CD4-positive, alpha-beta T cell treated with Interleukin-6 for 4 hours (primary cell): ENCODE measurements at regions not wholly inside any gene's neighbourhood (a gene's known extent, or its start where the extent isn't known, plus 50 kb on each side); places are given as distances from the start of the nearest gene placed in this dataset.
"Not testable (repeated sequence)": the region's sequence is repeated elsewhere in the genome, so short reads cannot be mapped to it uniquely, and the experiment has no call there.

Source experiments
- DNase-seq: peaks from one replicate; pipeline ENCODE4 v3.0.0-alpha.2; 2020; ENCODE audit warnings: mixed read lengths

DNA sequence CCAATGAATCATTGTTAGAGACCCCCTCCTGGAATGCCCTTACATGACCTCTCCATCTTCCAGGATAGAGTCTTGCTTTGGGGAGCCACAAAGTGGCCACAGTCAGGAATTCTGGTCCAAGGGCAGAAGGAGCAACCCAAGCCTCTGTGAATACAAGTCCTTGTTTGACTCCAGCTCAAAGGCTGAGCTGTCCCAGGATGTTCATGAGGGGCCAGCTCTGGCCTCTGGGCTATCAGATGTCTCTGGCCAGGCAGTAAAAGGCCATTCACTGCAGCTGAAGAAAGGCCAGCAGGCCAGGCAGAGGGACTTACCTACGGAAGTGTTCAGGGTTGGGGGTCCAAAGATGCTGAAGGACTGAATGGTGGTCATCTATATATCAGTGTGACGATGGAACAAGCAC is 98.3 kb upstream of the IPO9 start:
- DNase-seq: no peak

DNA sequence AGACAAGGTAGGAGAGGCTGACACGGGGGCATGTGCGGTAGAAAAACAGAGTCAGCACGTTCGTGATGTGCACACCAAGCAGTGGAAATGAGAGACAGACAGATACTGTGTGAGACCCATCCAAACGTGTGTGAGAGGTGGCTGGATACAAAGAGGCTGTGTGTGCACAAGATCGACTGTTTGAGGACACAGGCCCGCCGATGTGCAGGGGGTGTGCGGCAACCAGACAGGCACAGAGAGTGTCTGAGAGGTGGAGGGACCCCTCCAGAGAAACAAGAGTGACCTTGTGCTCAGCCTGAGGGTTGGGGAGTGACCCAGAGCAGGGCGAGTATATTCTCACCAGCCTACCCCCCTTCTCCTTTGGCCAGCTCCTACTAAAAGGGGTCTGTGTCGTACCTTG is 97.8 kb upstream of the IPO9 start:
- no peak for DNase-seq

DNA sequence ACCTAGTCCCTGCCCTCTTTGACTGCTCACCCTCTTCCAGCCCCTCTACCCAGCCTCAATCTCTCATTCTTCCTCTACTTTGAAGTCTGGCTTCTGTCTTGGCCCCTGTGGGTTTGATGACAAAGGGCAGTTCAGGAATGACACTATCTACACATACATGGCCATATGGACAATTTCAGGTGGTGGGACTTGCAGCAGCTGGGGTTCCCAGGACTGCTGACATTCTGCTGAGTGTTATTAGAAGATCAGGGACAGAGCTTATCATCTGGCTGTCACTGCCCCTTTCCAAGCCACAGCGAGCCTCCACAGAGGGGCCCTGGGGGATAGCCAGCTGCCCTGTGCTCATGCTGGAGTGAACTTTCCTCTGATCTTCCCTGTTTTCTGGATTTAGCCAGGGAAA is 97.4 kb upstream of the IPO9 start:
- DNase-seq: no peak

DNA sequence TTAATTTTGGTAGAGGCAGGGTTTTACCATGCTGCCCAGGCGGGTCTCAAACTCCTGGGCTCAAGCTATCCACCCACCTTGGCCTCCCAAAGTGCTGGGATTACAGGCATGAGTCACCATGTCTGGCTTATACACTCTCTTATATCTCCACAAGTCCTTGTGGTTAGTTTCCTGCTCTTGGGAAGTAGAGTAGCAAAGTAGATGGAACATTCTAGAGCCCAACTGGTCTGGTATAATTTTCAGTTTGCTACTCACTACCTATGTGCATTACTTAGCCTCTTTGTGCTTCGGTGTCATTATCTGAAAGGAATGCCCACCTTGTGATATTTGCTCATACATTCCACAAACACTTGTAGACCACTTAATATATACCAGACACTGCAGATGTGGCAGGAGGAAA is 96.6 kb upstream of the IPO9 start:
- no peak for DNase-seq

DNA sequence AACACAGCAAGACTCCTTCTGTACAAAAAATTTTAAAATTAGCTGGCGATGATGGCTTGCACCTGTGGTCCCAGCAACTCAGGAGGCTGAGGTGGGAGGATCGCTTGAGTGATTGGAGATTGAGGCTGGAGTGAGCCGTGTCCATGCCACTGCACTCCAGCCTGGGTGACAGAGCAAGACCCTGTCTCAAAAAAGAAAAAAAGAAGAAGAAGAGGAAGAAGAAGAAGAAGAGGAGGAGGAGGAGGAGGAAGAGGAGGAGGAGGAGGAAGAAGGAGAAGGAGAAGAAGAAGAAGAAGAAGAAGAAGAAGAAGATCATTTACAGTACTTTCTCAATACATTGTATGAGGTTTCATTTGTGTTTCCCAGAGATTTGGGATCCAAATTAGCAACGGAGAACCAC is 94.7 kb upstream of the IPO9 start:
- not testable (repeated sequence) for DNase-seq

DNA sequence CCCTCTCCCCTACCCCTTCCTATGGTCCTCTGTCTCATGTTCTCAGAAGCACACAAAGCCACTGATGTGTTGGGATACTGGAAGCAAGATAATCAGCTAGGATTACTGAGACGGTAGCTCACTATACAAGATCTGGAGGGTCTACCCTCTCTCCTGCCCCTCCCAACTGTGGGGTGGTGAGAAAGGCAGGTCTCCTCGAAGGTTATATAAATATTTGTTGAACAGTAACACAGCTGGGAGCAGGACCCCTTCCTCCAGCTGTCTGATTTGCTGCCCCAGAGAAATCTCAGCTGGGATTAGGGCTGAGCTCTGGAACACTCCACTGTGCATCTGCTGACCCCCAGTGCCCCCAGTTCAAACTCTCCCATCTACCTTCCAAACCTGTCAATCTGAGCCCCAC is 94.2 kb upstream of the IPO9 start:
- DNase-seq: no peak

DNA sequence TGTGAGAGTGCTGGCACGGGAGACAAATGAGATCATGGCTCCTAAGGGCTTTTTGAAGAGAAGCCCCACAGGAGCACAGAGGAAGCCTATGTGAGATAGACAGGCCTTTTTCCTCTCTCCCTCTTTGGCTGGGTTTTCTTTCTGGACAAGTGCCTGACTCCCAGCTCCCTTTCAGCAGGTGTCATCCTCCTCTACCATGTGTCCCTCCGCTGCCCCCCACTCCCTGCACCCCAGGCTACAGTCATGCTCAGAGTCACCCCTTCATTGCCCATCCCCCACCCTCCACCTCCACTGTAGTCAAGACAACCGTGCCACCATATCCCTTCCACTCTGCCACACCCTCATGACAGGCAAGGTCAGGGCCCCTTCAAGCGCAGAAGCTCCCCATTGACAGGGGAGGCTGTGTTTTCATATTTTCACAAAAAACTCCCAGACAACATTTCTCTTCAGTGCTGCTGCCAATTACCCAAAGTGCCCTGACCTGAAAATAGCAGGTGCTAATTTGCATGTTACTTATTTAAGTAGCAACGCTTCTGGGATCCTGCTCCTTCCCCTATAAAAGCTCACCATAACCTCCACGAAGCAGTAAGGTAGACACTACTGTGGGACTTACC is 92.1 kb upstream of the IPO9 start:
- no peak for DNase-seq

DNA sequence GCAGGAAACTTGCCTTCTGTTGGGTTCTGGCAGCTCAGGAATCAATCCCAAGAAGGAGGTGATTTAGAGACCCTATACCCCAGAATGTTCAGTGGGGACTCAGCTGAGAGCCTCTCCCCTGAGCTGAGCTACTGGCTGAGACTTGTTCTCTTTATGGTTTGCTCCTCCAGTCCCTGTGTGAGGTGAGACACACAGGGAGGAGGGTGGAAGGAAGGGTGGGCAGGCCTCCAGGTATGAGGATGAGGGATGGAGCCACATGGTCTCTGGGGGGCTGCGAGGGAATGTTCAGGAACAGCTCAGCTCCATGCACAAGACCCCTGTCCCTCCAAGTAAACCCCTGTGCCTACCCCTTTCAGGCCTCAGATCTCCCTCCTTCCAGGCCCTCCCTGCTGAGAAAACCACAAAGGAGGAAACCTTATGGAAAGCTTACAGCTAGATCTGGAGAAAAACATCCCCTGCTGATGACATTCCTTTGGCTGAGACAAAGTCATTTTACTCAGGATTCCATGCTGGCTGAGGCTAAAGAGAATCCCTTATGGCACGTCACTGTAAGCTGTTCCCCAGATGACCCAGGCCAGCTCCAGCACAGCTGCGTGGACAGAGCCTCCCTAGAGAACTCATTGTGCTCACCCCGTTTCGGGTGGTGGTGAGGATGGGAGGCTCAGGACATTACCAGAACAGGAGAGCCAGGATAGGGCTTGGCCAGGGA is 91.5 kb upstream of the IPO9 start:
- DNase-seq: no peak

DNA sequence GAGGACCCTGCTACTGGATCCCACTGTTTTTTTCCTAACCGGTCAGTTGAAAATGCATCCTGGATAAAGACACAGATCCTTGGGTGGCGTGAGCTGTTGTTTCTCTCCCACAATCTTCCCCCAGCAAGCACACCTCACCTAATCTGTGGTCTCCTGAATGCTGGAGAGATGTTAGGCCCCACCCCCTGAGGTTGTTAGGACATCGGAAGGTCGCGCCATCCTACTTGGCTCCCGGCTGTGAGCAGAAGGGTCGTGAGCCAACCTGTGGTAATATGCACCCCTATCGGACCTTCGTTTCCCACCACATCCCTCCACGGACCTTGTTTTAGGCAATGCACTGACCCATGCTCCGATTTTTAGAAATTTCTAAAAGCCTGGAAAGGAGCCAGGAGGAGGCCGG is 89.9 kb upstream of the IPO9 start:
- DNase-seq: no peak

DNA sequence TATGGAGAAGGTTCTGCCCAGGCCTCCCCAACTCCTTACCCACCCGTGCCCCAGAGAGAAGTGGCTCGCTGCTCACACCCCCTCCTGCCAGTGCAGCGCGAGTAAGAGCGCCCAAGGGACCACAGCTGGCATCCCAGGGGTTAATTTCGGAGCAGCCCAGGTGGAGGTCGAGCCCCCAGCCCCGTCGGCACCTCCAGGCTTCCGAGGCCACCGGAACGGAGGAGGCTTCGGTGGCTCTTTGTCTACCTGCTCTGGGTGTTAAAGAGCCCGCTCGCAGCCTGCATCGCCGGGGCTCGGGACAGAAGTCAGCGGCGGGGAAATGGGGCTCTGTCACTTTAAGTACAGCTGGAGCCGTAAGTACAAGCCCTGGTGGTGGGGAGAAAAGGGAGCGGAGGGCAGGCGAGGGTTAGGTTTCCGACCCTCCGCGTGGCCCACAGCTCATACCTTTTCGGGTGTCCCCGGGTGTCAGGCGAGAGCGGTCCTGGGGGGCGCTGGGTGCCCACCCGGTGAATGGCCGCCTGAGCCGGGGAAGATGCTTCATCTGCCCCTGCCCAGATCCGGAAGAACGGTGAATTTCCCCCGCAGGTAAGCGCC is 89.4 kb upstream of the IPO9 start:
- peak; percentile 70 for DNase-seq

DNA sequence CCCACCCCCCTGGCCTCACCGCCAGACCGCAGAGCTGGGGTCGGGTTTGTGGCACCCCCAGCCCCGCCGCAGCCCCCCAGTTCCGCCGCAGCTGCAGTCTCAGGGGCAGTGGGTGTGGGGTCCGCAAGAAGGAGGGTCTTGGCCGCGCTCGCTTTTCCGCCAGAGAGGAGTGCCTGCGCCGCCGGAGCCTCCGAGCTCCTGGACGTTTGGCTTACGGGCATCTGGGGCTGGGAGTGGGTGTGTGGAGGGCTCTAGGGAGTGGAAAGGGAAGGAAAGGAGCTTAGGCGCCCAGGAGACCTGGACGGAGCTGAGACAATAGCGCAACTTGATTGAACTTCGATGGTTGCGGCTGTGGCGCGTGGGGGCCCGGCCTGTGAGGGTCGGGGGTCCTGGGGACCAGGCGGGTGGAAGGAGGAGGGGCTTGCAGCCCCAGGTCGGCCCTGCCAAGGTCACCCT is 88.8 kb upstream of the IPO9 start:
- DNase-seq: no peak

DNA sequence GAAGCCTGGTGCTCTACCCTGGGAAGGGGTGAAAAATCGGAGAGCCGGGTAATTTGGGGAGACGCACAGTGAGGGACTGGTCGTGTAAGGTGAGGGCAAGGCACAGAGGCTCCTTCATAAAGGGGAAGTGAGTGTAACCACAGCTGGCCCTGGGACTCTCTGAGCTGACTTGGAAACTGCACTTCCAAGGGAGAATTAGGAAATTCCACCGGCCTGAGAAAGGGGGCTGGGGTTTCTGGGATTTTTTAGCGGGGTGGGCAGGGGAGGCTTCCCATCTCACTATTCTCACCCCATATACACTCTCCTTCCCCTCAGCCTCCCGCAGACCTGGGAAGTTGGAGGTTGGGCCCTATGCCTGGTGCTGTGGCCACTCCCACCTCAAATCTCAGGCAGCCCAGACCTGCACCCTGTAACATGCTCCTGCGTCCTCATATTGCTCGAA is 88.3 kb upstream of the IPO9 start:
- no peak for DNase-seq

DNA sequence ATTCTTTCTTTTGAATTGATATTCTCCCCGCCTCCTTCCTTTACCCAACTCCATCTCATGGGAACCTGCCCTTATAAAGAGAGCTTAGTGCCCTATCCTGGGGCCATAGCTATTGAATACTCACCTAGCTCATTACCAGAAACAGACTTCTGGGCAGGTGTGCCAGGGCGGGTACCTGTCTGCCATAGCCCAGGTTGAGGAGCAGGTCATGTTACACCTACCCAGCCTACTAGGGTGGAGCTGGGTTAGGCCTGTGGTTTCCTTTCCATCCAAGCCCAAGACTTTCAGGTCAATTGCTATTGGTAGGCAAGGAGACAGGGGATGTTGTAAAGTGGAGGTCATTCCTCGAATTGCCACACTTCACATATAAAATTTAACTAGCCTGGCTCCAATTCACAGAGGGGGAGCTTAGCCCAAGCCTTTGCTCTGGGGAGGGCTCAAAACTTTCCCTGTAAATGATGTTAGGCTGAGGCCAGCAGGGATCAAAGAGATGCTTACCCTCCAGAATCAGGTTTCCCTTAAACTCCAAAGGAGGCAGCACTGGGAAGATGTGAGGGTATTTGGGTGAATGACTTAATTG is 87.1 kb upstream of the IPO9 start:
- no peak for DNase-seq

DNA sequence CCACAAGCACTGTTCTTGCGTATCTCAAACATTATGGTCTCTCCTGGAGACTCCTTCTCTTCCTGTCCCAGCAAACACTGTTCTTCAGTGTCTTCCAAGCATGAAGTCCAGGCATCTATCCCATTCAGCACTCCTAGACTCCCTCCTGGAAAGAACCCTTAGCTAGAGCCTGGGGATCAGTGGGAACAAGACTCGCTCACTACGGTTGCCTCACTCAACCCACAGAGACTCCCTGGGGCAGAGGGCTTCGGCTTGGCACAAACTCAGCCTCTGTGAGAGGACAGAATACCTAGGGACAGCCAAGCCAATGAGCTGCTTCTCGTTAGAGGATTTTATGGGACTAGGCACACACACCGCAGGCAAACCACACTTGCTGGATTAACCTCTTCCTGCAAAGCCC is 86.5 kb upstream of the IPO9 start:
- no peak for DNase-seq

DNA sequence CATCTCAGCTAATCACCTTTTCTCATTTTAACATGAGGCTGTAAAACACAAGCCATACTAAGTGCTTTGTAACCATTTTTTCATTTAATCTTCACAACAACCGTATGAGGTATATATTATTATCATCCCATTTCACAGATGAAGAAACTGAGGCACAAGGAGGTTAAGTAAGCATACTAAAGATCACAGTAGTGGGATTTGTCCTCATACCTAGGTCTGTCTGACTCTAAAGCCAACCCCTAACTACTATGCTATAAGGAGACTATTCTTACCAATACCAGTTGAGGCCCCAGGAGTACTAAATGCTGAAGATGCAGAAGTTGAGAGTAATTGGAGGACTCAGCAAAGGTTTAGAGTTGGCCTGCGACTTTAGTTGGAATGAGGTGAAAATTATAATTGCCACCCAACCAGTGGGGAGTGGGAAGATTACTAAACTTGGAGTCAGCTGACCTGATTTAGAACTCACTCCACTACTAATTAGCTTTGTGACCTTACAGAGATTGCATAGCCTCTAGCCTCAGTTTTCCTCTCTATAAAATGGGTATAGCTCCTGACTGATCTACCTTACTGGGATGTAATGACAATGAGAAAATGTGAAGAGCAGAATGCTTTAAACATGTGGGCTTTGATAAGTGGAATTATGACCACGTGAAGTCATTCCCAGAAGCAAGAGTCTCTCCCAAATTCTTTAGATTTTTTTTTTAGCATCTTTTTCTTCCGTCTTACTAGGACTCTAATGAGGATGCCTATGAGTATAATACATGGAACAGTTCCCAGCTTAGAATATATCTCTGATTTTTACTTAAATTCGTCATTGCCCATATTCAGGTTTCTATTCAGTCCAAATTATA is 85.8 kb upstream of the IPO9 start:
- no peak for DNase-seq

DNA sequence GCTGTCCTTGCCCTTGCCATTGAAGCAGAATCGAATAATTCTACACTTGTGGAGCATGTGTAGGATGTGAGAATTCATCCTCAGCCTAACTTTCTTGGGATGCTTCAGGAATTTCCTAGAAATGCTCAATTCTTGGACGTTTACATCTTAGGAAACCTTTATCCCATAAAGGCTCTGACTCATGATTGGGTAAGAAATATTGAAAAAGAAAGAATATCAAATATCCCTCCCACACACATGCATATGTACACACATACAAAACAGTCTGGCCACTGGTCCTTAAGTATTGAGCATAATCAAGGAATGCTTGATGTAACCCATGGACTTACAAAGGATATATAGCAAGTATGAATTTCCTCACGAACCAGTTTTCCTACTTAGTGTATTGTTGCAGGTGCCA is 83.9 kb upstream of the IPO9 start:
- DNase-seq: no peak

DNA sequence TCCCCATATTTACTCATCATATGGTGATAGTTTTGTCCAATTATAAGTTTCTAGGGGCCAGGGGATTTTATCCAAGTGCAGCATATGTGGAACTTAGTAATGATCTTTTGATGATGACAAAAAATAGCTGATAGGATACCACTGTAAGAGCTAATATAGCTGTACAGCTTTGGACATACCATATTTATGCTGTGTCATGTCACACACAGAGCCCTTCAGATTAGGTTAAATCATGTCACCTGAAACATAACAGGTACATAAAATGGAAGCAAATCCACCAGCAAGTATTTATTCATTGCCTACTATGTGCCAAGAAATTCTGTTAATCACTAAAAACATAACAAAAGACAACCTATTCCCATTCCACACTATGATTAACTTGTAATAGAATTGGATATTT is 82.8 kb upstream of the IPO9 start:
- no peak for DNase-seq

DNA sequence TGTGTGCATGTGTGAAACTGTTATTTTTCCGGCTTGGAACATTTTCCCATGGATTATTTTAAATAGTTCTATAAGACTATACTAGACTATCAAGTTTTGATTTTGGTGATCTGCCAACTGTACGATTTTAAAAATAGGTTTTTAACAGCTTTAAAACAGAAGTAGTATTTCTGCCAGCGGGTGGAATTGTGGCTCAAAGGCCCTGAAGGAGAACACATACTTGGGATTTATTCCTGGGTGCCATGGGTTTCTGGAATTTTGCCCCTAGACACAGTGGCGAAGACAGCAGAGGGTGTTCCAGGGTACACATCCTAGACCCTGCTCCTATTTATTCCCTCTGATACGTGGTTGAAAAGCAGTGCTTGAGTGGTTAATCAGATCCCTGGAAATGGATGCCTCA is 81.7 kb upstream of the IPO9 start:
- DNase-seq: no peak

DNA sequence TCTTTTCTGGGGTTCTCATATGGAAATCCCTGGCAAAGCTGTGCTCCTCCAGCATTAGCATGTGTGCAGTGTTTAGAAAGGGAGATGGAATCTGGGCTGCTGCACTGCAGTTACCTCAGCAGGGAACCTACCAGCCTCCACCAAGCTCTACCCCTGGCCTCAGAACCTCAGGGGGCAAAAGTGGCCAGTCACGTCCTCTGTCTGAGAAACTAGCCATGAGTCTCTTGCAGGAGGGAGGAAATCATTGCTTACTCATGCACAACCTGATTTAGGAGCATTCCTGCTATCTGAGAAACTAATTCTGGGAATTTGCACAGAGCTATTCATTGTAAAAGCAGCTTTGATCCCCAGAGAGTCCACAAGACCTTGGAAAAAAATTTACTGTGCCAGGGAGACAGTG is 80.6 kb upstream of the IPO9 start:
- DNase-seq: no peak

DNA sequence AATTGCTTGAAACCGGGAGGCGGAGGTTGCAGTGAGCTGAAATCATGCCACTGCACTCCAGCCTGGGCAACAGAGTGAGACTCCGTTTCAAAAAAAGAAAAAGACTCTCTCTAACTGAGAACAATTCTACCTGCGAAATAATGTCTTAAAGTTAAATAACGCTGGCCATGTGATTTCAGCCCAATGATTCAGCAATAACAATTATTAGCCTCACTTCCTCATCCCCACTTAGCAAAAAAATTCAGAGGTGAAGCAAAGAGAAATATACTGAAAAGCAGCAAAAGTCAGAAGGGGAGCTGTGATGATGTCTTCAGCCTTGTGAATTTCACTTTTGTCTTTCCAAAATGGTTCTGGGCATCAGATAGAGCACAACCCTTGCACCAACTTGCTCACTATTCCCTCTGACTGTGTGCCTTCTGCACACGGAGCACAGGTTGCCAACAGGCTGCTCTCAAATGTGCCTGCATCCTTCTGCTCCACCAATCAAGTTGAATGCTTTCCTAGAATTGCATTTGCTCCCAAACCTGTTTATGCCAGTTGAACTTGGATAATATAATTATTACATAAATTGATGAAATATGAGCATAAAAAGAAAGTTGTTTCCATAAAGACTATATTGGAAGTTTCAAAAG is 79.8 kb upstream of the IPO9 start:
- DNase-seq: no peak

DNA sequence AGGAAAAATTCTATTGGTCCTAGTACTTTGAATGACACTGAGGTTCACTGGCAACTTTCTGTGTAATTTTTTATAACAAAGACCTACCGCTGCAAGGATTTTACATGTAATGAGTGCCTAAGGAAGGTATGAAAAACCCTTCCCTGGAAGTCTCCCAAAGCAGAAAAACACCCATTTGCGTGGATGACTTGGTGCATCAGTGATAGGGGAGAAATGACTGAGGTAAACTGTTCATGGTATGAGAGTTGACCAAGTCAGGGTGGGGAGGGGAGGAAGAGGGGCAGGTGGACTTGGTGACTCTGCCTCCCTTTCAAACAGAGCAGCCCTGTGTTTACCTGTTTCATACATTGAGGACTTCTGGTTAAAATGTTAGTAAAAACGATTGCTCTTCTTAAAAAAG is 78.8 kb upstream of the IPO9 start:
- DNase-seq: no peak

DNA sequence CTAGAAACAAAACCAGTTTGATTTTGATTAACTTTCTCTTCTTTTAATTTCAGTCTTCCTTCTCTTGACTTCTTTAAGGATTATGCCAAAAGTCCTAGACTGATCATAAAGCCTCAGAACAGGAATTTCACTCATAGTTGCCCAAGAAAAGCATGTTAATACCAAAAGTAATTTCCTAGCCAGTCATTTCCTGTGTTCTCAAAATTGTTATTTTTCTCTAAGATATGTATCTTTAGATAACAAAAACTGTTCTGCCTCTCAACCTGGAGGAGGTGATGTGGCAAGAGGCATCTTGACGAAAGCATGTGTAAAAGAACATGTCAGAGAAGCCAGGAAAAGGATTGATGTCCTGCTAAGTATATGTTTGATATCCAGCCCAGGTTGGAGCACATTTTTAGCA is 78.0 kb upstream of the IPO9 start:
- no peak for DNase-seq

DNA sequence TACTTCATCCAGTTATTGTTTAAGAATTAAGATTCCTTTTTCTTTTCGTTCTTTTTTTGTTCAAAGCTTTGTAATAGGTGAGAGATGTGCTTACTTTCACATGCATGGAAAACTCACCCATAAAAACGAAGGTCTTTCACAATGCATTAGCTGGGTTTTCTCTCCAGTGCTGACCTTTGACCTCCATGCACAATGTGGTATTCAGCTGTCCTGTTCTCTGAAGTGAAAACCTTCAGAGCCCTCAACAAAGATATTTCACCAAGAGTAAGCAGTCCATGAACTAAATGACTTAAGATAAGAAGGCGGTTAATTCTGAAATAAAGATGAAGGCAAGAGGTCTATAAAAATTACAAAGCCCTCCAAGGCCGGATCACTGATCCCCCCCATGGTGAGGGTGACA is 77.1 kb upstream of the IPO9 start:
- no peak for DNase-seq
